Liver (tissue), 8 donors: ENCODE measurements at regions not wholly inside any gene's neighbourhood (a gene's known extent, or its start where the extent isn't known, plus 50 kb on each side); places are given as distances from the start of the nearest gene placed in this dataset.

ENCODE experiments used
- DNase-seq: peaks from one replicate; pipeline ENCODE4 v3.0.0-alpha.2; 2017; ENCODE audit warnings: low spot score
- H3K27ac ChIP-seq, 2 donors: one replicate each; pipeline ENCODE4 v1.7.0; 2013; ENCODE audit warnings: inconsistent platforms in 2 of 2, low read length in 2 of 2, control low read depth in 1 of 2, low read depth in 1 of 2, mild to moderate bottlenecking in 1 of 2
- H3K27me3 ChIP-seq, 4 donors: one replicate each; pipeline versions ENCODE4 v1.6.1 to v1.7.0; 2013; ENCODE audit warnings: low read length in 3 of 4, inconsistent platforms in 1 of 4, mild to moderate bottlenecking in 1 of 4, moderate library complexity in 1 of 4; ENCODE audit not compliant: control insufficient read depth in 4 of 4, insufficient read depth in 4 of 4
- H3K36me3 ChIP-seq, 4 donors: one replicate each; pipeline versions ENCODE4 v1.6.1 to v1.7.0; 2013; ENCODE audit warnings: low read length in 3 of 4, mild to moderate bottlenecking in 3 of 4, low read depth in 1 of 4, moderate library complexity in 1 of 4; ENCODE audit not compliant: control insufficient read depth in 4 of 4, insufficient read depth in 3 of 4
- H3K4me1 ChIP-seq, 4 donors: one replicate each; pipeline versions ENCODE4 v1.6.1 to v1.7.0; 2013; ENCODE audit warnings: low read length in 3 of 4, mild to moderate bottlenecking in 3 of 4, moderate library complexity in 1 of 4; ENCODE audit not compliant: control insufficient read depth in 4 of 4, insufficient read depth in 4 of 4
- H3K4me3 ChIP-seq, 3 donors: one replicate each; pipeline versions ENCODE4 v1.6.1 to v1.7.0; 2013; ENCODE audit warnings: low read length in 3 of 3, control low read depth in 1 of 3, low read depth in 1 of 3, mild to moderate bottlenecking in 1 of 3
- H3K9ac ChIP-seq, 2 donors: one replicate each; pipeline ENCODE4 v1.7.0; 2013; ENCODE audit warnings: low read length in 2 of 2, mild to moderate bottlenecking in 2 of 2, moderate library complexity in 2 of 2, control low read depth in 1 of 2, low read depth in 1 of 2
- H3K9me3 ChIP-seq, 4 donors: one replicate each; pipeline versions ENCODE4 v1.6.1 to v1.7.0; 2013; ENCODE audit warnings: low read length in 3 of 4; ENCODE audit not compliant: control insufficient read depth in 4 of 4
- ATF3 ChIP-seq: IDR thresholded peaks from 2 replicates; pipeline ENCODE4 v1.6.1; 2016; ENCODE audit warnings: antibody characterized with exemption
- CTCF ChIP-seq: fragments of 150-350 bp; IDR thresholded peaks from 2 replicates; pipeline ENCODE4 v1.5.1; 2017; ENCODE audit warnings: improper control_type of control experiment, low read depth, low read length; ENCODE audit not compliant: missing input control
- EGR1 ChIP-seq, 2 donors: IDR thresholded peaks; 2 replicates each; pipeline ENCODE4 v1.6.1; 2016 to 2018; ENCODE audit warnings: antibody characterized with exemption in 2 of 2, low read depth in 2 of 2
- FOXA1 ChIP-seq: IDR thresholded peaks from 2 replicates; pipeline ENCODE4 v1.6.1; 2016; ENCODE audit warnings: antibody characterized with exemption
- FOXA2 ChIP-seq: IDR thresholded peaks from 2 replicates; pipeline ENCODE4 v1.6.1; 2016; ENCODE audit warnings: antibody characterized with exemption
- GABPA ChIP-seq, 2 donors: IDR thresholded peaks in 1 of 2; conservative IDR thresholded peaks in 1 of 2; 2 replicates each; pipeline ENCODE4 v1.6.1; 2016; ENCODE audit warnings: antibody characterized with exemption in 2 of 2, mild to moderate bottlenecking in 1 of 2, moderate library complexity in 1 of 2
- HNF4A ChIP-seq, 2 donors: conservative IDR thresholded peaks; 2 replicates each; pipeline ENCODE4 v1.6.1; 2016; ENCODE audit warnings: antibody characterized with exemption in 2 of 2, mild to moderate bottlenecking in 2 of 2
- HNF4G ChIP-seq: IDR thresholded peaks from 2 replicates; pipeline ENCODE4 v1.6.1; 2016; ENCODE audit warnings: antibody characterized with exemption
- JUND ChIP-seq, 2 donors: IDR thresholded peaks; 2 replicates each; pipeline ENCODE4 v1.6.1; 2016; ENCODE audit warnings: antibody characterized with exemption in 2 of 2
- MAX ChIP-seq: IDR thresholded peaks from 2 replicates; pipeline ENCODE4 v1.6.1; 2016; ENCODE audit warnings: antibody characterized with exemption
- NR2F2 ChIP-seq: IDR thresholded peaks from 2 replicates; pipeline ENCODE4 v1.6.1; 2016; ENCODE audit warnings: antibody characterized with exemption
- RAD21 ChIP-seq, 2 donors: IDR thresholded peaks; 2 replicates each; pipeline ENCODE4 v1.6.1; 2016; ENCODE audit warnings: antibody characterized with exemption in 2 of 2, mild to moderate bottlenecking in 2 of 2
- RXRA ChIP-seq, 2 donors: IDR thresholded peaks; 2 replicates each; pipeline ENCODE4 v1.6.1; 2017 to 2018; ENCODE audit warnings: antibody characterized with exemption in 2 of 2, mild to moderate bottlenecking in 1 of 2
- SP1 ChIP-seq: IDR thresholded peaks from 2 replicates; pipeline ENCODE4 v1.6.1; 2018; ENCODE audit warnings: antibody characterized with exemption, mild to moderate bottlenecking
- TAF1 ChIP-seq: conservative IDR thresholded peaks from 2 replicates; pipeline ENCODE4 v1.6.1; 2016; ENCODE audit warnings: antibody characterized with exemption, mild to moderate bottlenecking
- YY1 ChIP-seq: IDR thresholded peaks from 2 replicates; pipeline ENCODE4 v1.6.1; 2016; ENCODE audit warnings: antibody characterized with exemption, mild to moderate bottlenecking
- ZBTB33 ChIP-seq: IDR thresholded peaks from 2 replicates; pipeline ENCODE4 v1.6.1; 2016; ENCODE audit warnings: antibody characterized with exemption
- WGBS: extraction: QIAGEN DNeasy Blood & Tissue Kit; methylation state at CpG from one replicate; pipeline ENCODE4 v1.1.7; 2013; 5-methylcytosine and 5-hydroxymethylcytosine counted together
- TF ChIP-seq, protein P1 (sequence below): IDR thresholded peaks from 2 replicates; pipeline ENCODE4 v1.6.1; 2016; ENCODE audit warnings: antibody characterized with exemption, mild to moderate bottlenecking
- donor health status: healthy.
- donor health status: healthy.
- donor health status: healthy.
- donor health status: healthy.
- donor health status: healthy.

DNA sequence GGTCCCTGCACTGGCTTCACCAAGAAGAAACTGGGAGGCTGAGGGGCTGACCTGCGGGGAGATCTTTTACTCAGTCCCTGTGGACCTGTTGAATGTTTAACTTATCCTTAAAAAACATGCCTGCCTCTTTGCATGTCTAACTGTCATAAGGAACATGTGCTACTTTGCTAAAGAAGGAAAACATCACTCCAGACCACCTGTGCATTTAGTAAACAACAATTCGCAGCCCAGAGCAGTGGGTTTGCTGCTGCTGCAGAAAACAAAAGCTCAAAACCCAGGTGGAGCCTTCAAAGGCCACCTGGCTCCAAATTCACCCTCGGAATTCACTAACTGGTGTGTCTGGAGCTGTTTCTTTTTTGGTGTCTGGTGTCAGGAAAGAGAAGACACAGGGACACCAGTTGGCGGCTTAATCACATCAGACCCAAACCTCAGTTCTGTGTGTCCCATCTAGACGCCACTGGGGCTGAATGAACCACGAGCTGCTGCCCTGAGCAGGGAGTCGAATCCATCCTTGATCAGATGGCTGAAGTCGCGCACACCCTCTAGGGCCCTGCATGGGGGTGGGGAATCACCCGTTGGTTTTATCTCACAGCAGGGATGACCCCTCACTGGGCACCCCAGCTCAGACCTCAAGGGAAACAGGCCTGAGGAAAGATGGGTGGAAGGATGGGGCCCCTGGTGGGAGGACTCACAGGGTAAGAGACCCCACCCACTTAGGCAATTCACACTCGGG, 344.3 kb downstream of the PREX1 start (continued):
- no peak for TF ChIP-seq CTCF

DNA sequence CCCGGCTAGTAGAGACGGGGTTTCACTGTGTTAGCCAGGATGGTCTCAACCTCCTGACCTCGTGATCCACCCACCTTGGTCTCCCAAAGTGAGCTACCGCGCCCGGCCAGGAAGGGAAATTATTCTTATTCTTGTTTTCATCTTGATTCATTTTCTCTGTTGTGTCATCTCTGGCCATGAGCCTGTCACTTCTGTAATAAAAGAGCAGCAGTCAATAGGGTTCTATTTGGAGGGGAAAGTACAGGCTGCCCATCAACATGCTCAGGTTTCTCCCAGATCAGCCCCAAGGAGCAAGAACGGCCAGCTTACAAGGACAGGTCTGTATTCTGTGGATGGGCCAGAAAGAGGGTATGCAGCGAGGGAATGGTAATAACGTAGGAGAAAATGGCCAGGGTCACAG, 345.0 kb downstream of the PREX1 start:
- no peaks in the 10 kb centered on the region for H3K4me1 ChIP-seq
- no peak overlapping the region for H3K4me3 ChIP-seq
- H3K9ac ChIP-seq: no peak overlapping the region
- H3K9me3 ChIP-seq: peaks cover 0 to 4% (median 0%) of the 10 kb centered on the region in 4 donors
- no peak overlapping the region for H3K27ac ChIP-seq
- DNase-seq: no peak
- 87% methylated on average over 9 of the region's 9 CpGs for WGBS
- TF ChIP-seq, protein P1, sequence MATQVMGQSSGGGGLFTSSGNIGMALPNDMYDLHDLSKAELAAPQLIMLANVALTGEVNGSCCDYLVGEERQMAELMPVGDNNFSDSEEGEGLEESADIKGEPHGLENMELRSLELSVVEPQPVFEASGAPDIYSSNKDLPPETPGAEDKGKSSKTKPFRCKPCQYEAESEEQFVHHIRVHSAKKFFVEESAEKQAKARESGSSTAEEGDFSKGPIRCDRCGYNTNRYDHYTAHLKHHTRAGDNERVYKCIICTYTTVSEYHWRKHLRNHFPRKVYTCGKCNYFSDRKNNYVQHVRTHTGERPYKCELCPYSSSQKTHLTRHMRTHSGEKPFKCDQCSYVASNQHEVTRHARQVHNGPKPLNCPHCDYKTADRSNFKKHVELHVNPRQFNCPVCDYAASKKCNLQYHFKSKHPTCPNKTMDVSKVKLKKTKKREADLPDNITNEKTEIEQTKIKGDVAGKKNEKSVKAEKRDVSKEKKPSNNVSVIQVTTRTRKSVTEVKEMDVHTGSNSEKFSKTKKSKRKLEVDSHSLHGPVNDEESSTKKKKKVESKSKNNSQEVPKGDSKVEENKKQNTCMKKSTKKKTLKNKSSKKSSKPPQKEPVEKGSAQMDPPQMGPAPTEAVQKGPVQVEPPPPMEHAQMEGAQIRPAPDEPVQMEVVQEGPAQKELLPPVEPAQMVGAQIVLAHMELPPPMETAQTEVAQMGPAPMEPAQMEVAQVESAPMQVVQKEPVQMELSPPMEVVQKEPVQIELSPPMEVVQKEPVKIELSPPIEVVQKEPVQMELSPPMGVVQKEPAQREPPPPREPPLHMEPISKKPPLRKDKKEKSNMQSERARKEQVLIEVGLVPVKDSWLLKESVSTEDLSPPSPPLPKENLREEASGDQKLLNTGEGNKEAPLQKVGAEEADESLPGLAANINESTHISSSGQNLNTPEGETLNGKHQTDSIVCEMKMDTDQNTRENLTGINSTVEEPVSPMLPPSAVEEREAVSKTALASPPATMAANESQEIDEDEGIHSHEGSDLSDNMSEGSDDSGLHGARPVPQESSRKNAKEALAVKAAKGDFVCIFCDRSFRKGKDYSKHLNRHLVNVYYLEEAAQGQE: no peak
- TF ChIP-seq HNF4G (no peak), HNF4A (conservative IDR thresholded peaks at IDR 0.05) (no peak), ZBTB33 (no peak), MAX (no peak), RXRA (IDR thresholded peaks at IDR 0.05) (no peak), NR2F2 (no peak), YY1 (no peak), JUND (IDR thresholded peaks at IDR 0.05) (no peak), EGR1 (IDR thresholded peaks at IDR 0.05; ENCODE audit: low read depth in 2 of 2) (no peak), CTCF (no peak), GABPA (IDR thresholded peaks at IDR 0.05 in 1 of 2, conservative IDR thresholded peaks at IDR 0.05 in 1 of 2) (no peak), FOXA1 (no peak), SP1 (no peak), TAF1 (no peak), FOXA2 (no peak), ATF3 (no peak), RAD21 (IDR thresholded peaks at IDR 0.05) (no peak)
- no peaks in the 10 kb centered on the region for H3K36me3 ChIP-seq
- peaks cover 0 to 24% (median 1%) of the 10 kb centered on the region in 4 donors for H3K27me3 ChIP-seq
